HCT116 (cell line): ENCODE measurements at regions not wholly inside any gene's neighbourhood (a gene's known extent, or its start where the extent isn't known, plus 50 kb on each side); places are given as distances from the start of the nearest gene placed in this dataset.

ENCODE experiments used
- ATAC-seq: fragments of 200-7000 bp; cut with Tn5 transposase; 2 replicates; pipeline ENCODE4 v1.9.1; 2020; ENCODE audit warnings: mild to moderate bottlenecking, moderate library complexity
- BruUV-seq: library from RNA; stranded (reverse); fragments of 400-500 nt; replicated peaks from 2 replicates; lab custom pipeline; 2021; lab: Mats Ljungman, UMichigan
- CTCF ChIA-PET: fragments of 300-600 bp; sonication (Branson Sonifier 250); formaldehyde crosslinking; loops from one replicate; lab custom pipeline; 2021; ENCODE audit warnings: antibody characterized with exemption; lab: Charles Lee
- POLR2A ChIA-PET: fragments of 300-600, 350-600 bp; sonication (Branson Sonifier 250); formaldehyde crosslinking; loops from one replicate; lab custom pipeline; 2021; ENCODE audit warnings: antibody characterized with exemption; lab: Charles Lee
- RAD21 ChIA-PET, 2 experiments: fragments of 300-600 bp; sonication (Branson Sonifier 250); formaldehyde crosslinking; loops; one replicate each; lab custom pipeline; 2023; ENCODE audit warnings: low total read pairs in 2 of 2; ENCODE audit not compliant: uncharacterized antibody in 2 of 2, unreplicated experiment in 2 of 2, low non-redundant PET in 1 of 2; lab: Charles Lee
- DNase-seq: peaks from one replicate; pipeline ENCODE4 v3.0.0-alpha.2; 2010; ENCODE audit warnings: low read depth, low spot score
- H2AFZ ChIP-seq: fragments of 200-600 bp; shearing (Covaris generic), sonication (generic); 2 replicates; pipeline ENCODE4 v1.6.1; 2017; ENCODE audit warnings: low read depth, mixed run types, mixed read lengths, antibody characterized with exemption, low read length; ENCODE audit not compliant: poor library complexity, severe bottlenecking
- H3K27ac ChIP-seq: 2 replicates; pipeline ENCODE4 v1.5.1; 2012; ENCODE audit warnings: low read depth, low read length
- H3K27me3 ChIP-seq: fragments of 200-600 bp; sonication (generic); 2 replicates; pipeline ENCODE4 v1.6.1; 2016; ENCODE audit warnings: mixed run types, low read length, mixed read lengths; ENCODE audit not compliant: insufficient read depth
- H3K36me3 ChIP-seq, 2 experiments: fragments of 200-500 bp in 1 of 2; fragments of 200-600 bp in 1 of 2; sonication (Bioruptor generic) in 1 of 2; sonication (generic) in 1 of 2; 2 replicates each; pipeline versions ENCODE4 v1.5.1 to v1.6.1; 2014 to 2016; ENCODE audit warnings: low read length in 2 of 2, inconsistent platforms in 1 of 2, mixed read lengths in 1 of 2, mixed run types in 1 of 2; ENCODE audit not compliant: insufficient read depth in 2 of 2, control insufficient read depth in 1 of 2
- H3K4me1 ChIP-seq, 2 experiments: fragments of 200-600 bp in 1 of 2; sonication (generic) in 1 of 2; 2 replicates each; pipeline versions ENCODE4 v1.5.1 to v1.6.1; 2012 to 2017; ENCODE audit warnings: low read length in 2 of 2, inconsistent platforms in 1 of 2, mild to moderate bottlenecking in 1 of 2, mixed read lengths in 1 of 2, mixed run types in 1 of 2, moderate library complexity in 1 of 2; ENCODE audit not compliant: insufficient read depth in 2 of 2, control insufficient read depth in 1 of 2
- H3K4me2 ChIP-seq: fragments of 200-600 bp; sonication (generic); 2 replicates; pipeline ENCODE4 v1.6.1; 2017; ENCODE audit warnings: mixed run types, low read length, mixed read lengths
- H3K4me3 ChIP-seq, 2 experiments: fragments of 200-600 bp in 1 of 2; sonication (generic) in 1 of 2; replicated peaks in 1 of 2; 2 replicates each; pipeline ENCODE4 v1.5.1; 2011 to 2016; ENCODE audit warnings: low read length in 2 of 2, control low read depth in 1 of 2, low read depth in 1 of 2, mild to moderate bottlenecking in 1 of 2, mixed read lengths in 1 of 2, mixed run types in 1 of 2
- H3K79me2 ChIP-seq: fragments of 200-600 bp; sonication (generic); 2 replicates; pipeline ENCODE4 v1.6.1; 2017; ENCODE audit warnings: mild to moderate bottlenecking, mixed run types, low read length, moderate library complexity, mixed read lengths; ENCODE audit not compliant: insufficient read depth
- H3K9ac ChIP-seq: fragments of 200-600 bp; sonication (generic); 2 replicates; pipeline ENCODE4 v1.6.1; 2016; ENCODE audit warnings: low read length, mixed read lengths
- H3K9me2 ChIP-seq: fragments of 200-600 bp; sonication (generic), shearing (Covaris generic); 2 replicates; pipeline ENCODE4 v1.6.1; 2017; ENCODE audit warnings: mixed run types, mild to moderate bottlenecking, moderate library complexity; ENCODE audit not compliant: insufficient read depth
- H3K9me3 ChIP-seq, 2 experiments: fragments of 200-500 bp in 1 of 2; fragments of 200-600 bp in 1 of 2; sonication (Bioruptor generic) in 1 of 2; sonication (generic) in 1 of 2; 2 replicates each; pipeline ENCODE4 v1.6.1; 2014 to 2017; ENCODE audit warnings: low read length in 2 of 2, mixed read lengths in 2 of 2, inconsistent platforms in 1 of 2, low read depth in 1 of 2, mild to moderate bottlenecking in 1 of 2, mixed run types in 1 of 2, moderate library complexity in 1 of 2; ENCODE audit not compliant: control insufficient read depth in 1 of 2, insufficient read depth in 1 of 2
- H4K20me1 ChIP-seq: fragments of 200-600 bp; sonication (generic), shearing (Covaris generic); 2 replicates; pipeline ENCODE4 v1.6.1; 2017; ENCODE audit warnings: mixed run types, mild to moderate bottlenecking, moderate library complexity; ENCODE audit not compliant: insufficient read depth
- CBX3 ChIP-seq: IDR thresholded peaks from 2 replicates; pipeline ENCODE4 v1.6.1; 2012; ENCODE audit warnings: low read depth
- EGR1 ChIP-seq: IDR thresholded peaks from 2 replicates; pipeline ENCODE4 v1.6.1; 2012; ENCODE audit warnings: low read depth
- EZH2phosphoT487 ChIP-seq: fragments of 200-600 bp; IDR thresholded peaks from 2 replicates; pipeline ENCODE4 v1.6.1; 2018; ENCODE audit warnings: antibody characterized with exemption, borderline replicate concordance
- FOSL1 ChIP-seq: IDR thresholded peaks from 2 replicates; pipeline ENCODE4 v1.6.1; 2012; ENCODE audit warnings: low read depth
- POLR2A ChIP-seq: IDR thresholded peaks from 2 replicates; pipeline ENCODE4 v1.7.0; 2011; ENCODE audit warnings: borderline replicate concordance; ENCODE audit not compliant: insufficient read depth, insufficient read length; ENCODE audit errors: extremely low read depth
- ZNF274 ChIP-seq: fragments of 200-500 bp; sonication (Bioruptor generic); IDR thresholded peaks from 2 replicates; pipeline ENCODE4 v1.6.1; 2014; ENCODE audit warnings: mild to moderate bottlenecking, low read depth, low read length, inconsistent platforms
- intact Hi-C: fragments of 100-400 bp; cut with micrococcal nuclease; formaldehyde crosslinking; loops from 2 replicates; pipeline ENCODE4 v1.10.0; 2022
- TF ChIP-seq, protein P1 (sequence below): IDR thresholded peaks from 2 replicates; pipeline ENCODE4 v1.6.1; 2011; ENCODE audit warnings: mild to moderate bottlenecking, low read length, moderate library complexity; ENCODE audit not compliant: insufficient replicate concordance; ENCODE audit errors: extremely low read depth
- TF ChIP-seq, protein P2 (sequence below): IDR thresholded peaks from 2 replicates; pipeline ENCODE4 v1.6.1; 2012; ENCODE audit warnings: low read depth

DNA sequence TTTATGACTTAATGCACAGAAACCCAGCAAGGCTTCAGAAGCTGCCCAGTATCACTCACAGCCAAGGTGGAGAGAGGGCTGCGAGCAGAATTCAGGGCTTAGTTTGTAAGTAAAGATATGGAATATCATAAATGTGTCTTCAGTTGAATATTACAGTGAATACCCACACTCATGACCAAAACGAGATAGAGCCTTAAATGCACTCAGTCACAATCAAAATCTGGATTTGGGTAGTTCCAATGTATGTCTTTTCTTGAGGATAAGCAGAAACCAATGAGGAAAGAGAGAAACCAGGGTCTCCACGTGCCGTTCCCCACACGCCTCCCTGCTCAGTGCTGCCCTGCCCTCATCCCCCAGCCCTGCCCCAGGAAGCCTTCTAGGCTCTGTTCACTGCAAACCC is 94.9 kb downstream of the ZIC5 start:
- BruUV-seq: no TSS peak
- no peaks in the 10 kb centered on the region for H4K20me1 ChIP-seq
- RAD21 ChIA-PET: no interaction called here
- no peaks in the 10 kb centered on the region for H3K79me2 ChIP-seq
- no peak overlapping the region for H3K4me3 ChIP-seq
- H3K4me1 ChIP-seq: no peaks in the 10 kb centered on the region
- no peaks in the 10 kb centered on the region for H3K9me3 ChIP-seq
- POLR2A ChIA-PET: no interaction called here
- intact Hi-C loops: no loop called here
- H3K4me2 ChIP-seq: no peak overlapping the region
- ATAC-seq (no peak), DNase-seq (no peak)
- no peak overlapping the region for H2AFZ ChIP-seq
- TF ChIP-seq CBX3: no peak
- no peak overlapping the region for H3K9ac ChIP-seq
- H3K9me2 ChIP-seq: no peaks in the 10 kb centered on the region
- no peaks in the 10 kb centered on the region for H3K27me3 ChIP-seq
- CTCF ChIA-PET: no interaction called here
- no peak overlapping the region for H3K27ac ChIP-seq
- H3K36me3 ChIP-seq: no peaks in the 10 kb centered on the region

DNA sequence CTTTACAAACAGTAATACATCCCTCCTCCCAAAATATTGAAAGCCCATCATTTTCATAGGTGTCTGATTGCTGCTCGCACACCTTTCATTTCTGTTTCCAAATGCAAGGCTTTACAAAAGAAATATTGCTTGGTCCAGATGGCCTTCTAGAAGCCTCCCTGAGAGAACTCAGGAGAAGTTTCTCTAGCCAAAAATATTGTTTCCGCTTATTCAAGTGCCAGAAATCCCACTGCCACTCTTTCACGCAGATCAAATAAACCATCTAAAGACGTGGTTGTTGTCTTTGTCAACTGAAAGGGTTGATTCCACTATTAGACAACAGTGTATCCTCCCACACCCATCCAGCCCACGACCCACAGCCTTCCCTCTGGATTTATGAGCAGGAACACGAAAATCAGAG is 96.2 kb downstream of the ZIC5 start:
- H3K4me2 ChIP-seq: no peak overlapping the region
- no peak overlapping the region for H3K4me3 ChIP-seq
- no peaks in the 10 kb centered on the region for H4K20me1 ChIP-seq
- RAD21 ChIA-PET: no interaction called here
- no TSS peak for BruUV-seq
- no peak for DNase-seq
- no peak for ATAC-seq
- H3K27me3 ChIP-seq: no peaks in the 10 kb centered on the region
- H3K9me3 ChIP-seq: no peaks in the 10 kb centered on the region
- no peaks in the 10 kb centered on the region for H3K9me2 ChIP-seq
- no peaks in the 10 kb centered on the region for H3K4me1 ChIP-seq
- H3K36me3 ChIP-seq: no peaks in the 10 kb centered on the region
- CTCF ChIA-PET: no interaction called here
- H3K27ac ChIP-seq: no peak overlapping the region
- TF ChIP-seq FOSL1: no peak
- TF ChIP-seq, protein P1, sequence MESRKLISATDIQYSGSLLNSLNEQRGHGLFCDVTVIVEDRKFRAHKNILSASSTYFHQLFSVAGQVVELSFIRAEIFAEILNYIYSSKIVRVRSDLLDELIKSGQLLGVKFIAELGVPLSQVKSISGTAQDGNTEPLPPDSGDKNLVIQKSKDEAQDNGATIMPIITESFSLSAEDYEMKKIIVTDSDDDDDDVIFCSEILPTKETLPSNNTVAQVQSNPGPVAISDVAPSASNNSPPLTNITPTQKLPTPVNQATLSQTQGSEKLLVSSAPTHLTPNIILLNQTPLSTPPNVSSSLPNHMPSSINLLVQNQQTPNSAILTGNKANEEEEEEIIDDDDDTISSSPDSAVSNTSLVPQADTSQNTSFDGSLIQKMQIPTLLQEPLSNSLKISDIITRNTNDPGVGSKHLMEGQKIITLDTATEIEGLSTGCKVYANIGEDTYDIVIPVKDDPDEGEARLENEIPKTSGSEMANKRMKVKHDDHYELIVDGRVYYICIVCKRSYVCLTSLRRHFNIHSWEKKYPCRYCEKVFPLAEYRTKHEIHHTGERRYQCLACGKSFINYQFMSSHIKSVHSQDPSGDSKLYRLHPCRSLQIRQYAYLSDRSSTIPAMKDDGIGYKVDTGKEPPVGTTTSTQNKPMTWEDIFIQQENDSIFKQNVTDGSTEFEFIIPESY: no peak
- no peak for TF ChIP-seq EZH2phosphoT487
- TF ChIP-seq POLR2A: no peak
- TF ChIP-seq ZNF274: no peak
- no peak for TF ChIP-seq EGR1
- TF ChIP-seq, protein P2, sequence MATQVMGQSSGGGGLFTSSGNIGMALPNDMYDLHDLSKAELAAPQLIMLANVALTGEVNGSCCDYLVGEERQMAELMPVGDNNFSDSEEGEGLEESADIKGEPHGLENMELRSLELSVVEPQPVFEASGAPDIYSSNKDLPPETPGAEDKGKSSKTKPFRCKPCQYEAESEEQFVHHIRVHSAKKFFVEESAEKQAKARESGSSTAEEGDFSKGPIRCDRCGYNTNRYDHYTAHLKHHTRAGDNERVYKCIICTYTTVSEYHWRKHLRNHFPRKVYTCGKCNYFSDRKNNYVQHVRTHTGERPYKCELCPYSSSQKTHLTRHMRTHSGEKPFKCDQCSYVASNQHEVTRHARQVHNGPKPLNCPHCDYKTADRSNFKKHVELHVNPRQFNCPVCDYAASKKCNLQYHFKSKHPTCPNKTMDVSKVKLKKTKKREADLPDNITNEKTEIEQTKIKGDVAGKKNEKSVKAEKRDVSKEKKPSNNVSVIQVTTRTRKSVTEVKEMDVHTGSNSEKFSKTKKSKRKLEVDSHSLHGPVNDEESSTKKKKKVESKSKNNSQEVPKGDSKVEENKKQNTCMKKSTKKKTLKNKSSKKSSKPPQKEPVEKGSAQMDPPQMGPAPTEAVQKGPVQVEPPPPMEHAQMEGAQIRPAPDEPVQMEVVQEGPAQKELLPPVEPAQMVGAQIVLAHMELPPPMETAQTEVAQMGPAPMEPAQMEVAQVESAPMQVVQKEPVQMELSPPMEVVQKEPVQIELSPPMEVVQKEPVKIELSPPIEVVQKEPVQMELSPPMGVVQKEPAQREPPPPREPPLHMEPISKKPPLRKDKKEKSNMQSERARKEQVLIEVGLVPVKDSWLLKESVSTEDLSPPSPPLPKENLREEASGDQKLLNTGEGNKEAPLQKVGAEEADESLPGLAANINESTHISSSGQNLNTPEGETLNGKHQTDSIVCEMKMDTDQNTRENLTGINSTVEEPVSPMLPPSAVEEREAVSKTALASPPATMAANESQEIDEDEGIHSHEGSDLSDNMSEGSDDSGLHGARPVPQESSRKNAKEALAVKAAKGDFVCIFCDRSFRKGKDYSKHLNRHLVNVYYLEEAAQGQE: no peak
- POLR2A ChIA-PET: no interaction called here
- H3K79me2 ChIP-seq: no peaks in the 10 kb centered on the region
- no peak overlapping the region for H3K9ac ChIP-seq
- no peak overlapping the region for H2AFZ ChIP-seq
- intact Hi-C loops: no loop called here
